NCI-H2029 treated with DMSO at 0.1 percent for 48 hours (cell line): ENCODE measurements at regions not wholly inside any gene's neighbourhood (a gene's known extent, or its start where the extent isn't known, plus 50 kb on each side); places are given as distances from the start of the nearest gene placed in this dataset.

Source experiments
- DNase-seq: peaks from one replicate; lab custom pipeline; 2025; lab: John Stamatoyannopoulos, UW

- DNase-seq, result no peak
These were observed 181.5 kb downstream of the IRX2 start for GRCh38 chr5:2569774-2570542.

- no peak for DNase-seq
These were observed 182.3 kb downstream of the IRX2 start for GRCh38 chr5:2569176-2569575.

GRCh38 chr5:2566284-2566683 is 185.2 kb downstream of the IRX2 start:
- no peak for DNase-seq

GRCh38 chr5:2565147-2565546 is 186.3 kb downstream of the IRX2 start:
- DNase-seq, result no peak

GRCh38 chr5:2563046-2563445 is 188.4 kb downstream of the IRX2 start:
- DNase-seq, result no peak

GRCh38 chr5:2562036-2562435 is 189.4 kb downstream of the IRX2 start:
- no peak for DNase-seq

- no peak for DNase-seq
These were observed 191.0 kb downstream of the IRX2 start for GRCh38 chr5:2560435-2560834.

- no peak for DNase-seq
These were observed 194.0 kb downstream of the IRX2 start for GRCh38 chr5:2557435-2557834.

GRCh38 chr5:2556375-2556966 is 195.0 kb downstream of the IRX2 start:
- DNase-seq, result no peak

GRCh38 chr5:2553611-2554010 is 197.9 kb downstream of the IRX2 start:
- no peak for DNase-seq

- peak; percentile 71 for DNase-seq
These were observed 201.0 kb downstream of the IRX2 start for GRCh38 chr5:2550509-2550908.

- DNase-seq, result no peak
These were observed 201.6 kb downstream of the IRX2 start for GRCh38 chr5:2549900-2550299.

GRCh38 chr5:2549354-2549753 is 202.1 kb downstream of the IRX2 start:
- no peak for DNase-seq

GRCh38 chr5:2546938-2547337 is 204.5 kb downstream of the IRX2 start:
- DNase-seq, result no peak

- no peak for DNase-seq
These were observed 207.5 kb downstream of the IRX2 start for GRCh38 chr5:2544003-2544402.

GRCh38 chr5:2542821-2543220 is 208.7 kb downstream of the IRX2 start:
- DNase-seq, result no peak

GRCh38 chr5:2542026-2542425 is 209.5 kb downstream of the IRX2 start:
- DNase-seq, result no peak

- no peak for DNase-seq
These were observed 213.3 kb downstream of the IRX2 start for GRCh38 chr5:2538169-2538568.

- DNase-seq, result no peak
These were observed 213.9 kb downstream of the IRX2 start for GRCh38 chr5:2537378-2538145.

GRCh38 chr5:2536632-2537377 is 214.7 kb downstream of the IRX2 start:
- no peak for DNase-seq

GRCh38 chr5:2534970-2535369 is 216.5 kb downstream of the IRX2 start:
- no peak for DNase-seq

GRCh38 chr5:2534251-2534650 is 217.2 kb downstream of the IRX2 start:
- no peak for DNase-seq
